GM12873 (cell line): ENCODE measurements at regions not wholly inside any gene's neighbourhood (a gene's known extent, or its start where the extent isn't known, plus 50 kb on each side); places are given as distances from the start of the nearest gene placed in this dataset.

Source experiments
- CTCF ChIP-seq: IDR thresholded peaks from 2 replicates; pipeline ENCODE4 v1.5.1; 2012; ENCODE audit warnings: low read depth, mild to moderate bottlenecking, moderate library complexity, low read length, control low read depth; ENCODE audit not compliant: insufficient read depth; ENCODE audit errors: missing control alignments

DNA sequence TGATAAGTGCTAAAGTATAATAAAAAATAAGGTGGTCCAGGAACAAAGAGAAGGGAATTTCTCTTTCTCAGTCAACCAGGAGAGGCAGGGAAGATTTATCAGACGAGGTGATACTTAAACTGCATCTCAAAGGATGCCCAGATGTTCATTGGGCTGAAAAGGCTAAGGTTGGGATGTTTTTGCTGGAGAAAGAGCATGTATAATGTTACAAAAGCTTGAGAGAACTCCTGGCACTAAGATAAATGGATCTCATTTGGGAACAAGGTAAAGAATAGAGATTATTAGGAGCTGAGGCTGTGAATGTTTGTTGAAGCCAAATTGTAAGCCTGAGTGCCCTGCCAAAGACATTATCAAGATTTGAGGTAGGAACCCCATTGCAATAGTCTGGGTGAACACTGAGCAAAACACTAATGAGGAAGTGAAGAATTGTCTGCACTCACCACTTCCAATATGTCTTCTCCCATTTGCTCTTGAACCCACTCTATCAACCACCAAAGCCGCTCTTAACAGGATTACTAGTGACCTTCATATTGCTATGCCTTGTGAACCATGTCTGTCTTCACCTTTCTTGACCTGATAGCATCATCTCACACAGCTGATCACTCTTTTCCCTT, 149.0 kb upstream of the ARID2 start:
- no peak for TF ChIP-seq CTCF

GRCh38 chr12:45581112-45581511, 148.4 kb upstream of the ARID2 start:
- no peak for TF ChIP-seq CTCF

DNA sequence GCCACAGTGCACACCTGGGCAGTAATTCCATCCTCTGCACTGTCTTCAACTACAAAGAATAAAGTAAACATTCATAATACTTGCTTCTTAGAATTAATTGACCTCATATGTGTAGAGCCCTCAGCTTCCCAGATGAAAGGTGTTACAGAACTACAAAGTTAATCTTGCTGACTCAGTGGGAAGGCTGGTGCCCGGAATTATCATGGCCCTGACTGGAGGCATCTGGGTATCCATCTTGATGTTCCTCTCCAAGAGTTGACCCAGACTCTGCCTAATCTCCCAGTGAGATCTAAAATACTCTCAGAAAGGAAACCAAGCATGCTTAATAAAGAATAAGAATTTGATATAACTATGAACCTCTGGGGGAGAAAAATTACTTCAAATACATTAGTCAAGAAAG, 147.0 kb upstream of the ARID2 start:
- TF ChIP-seq CTCF = no peak

GRCh38 chr12:45582986-45583659, 146.4 kb upstream of the ARID2 start:
- TF ChIP-seq CTCF = no peak

- no peak for TF ChIP-seq CTCF
Measured at GRCh38 chr12:45584336-45584735, 145.2 kb upstream of the ARID2 start.

GRCh38 chr12:45585522-45586230, 143.8 kb upstream of the ARID2 start:
- no peak for TF ChIP-seq CTCF

DNA sequence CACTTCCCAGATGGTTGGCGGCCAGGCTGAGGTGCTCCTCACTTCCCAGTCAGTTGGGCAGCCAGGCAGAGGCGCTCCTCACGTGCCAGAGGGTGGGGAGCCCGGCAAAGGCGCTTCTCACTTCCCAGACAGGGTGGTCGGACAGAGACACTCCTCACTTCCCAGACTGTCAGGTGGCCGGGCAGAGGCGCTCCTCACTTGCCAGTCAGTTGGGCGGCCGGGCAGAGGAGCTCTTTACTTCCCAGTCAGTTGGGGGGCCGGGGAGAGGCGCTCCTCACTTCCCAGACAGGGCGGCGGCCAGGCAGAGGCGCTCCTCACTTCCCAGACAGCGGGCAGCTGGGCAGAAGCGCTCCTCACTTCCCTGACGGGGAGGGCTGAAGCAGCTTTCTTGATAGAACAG, 143.0 kb upstream of the ARID2 start:
- TF ChIP-seq CTCF = no peak
